NB4 (cell line): ENCODE measurements at regions not wholly inside any gene's neighbourhood (a gene's known extent, or its start where the extent isn't known, plus 50 kb on each side); places are given as distances from the start of the nearest gene placed in this dataset.

ENCODE experiments used
- CTCF ChIP-seq: IDR thresholded peaks from one replicate; pipeline ENCODE4 v1.5.1; 2012; ENCODE audit warnings: low read depth, low read length
- POLR2A ChIP-seq: IDR thresholded peaks from 2 replicates; pipeline ENCODE4 v1.6.1; 2011; ENCODE audit warnings: mild to moderate bottlenecking; ENCODE audit not compliant: insufficient read length; ENCODE audit errors: extremely low read depth

- TF ChIP-seq CTCF (no peak), POLR2A (no peak)
Measured at GRCh38 chr4:180741703-180742102, 1501.5 kb upstream of the TENM3 start.
